Parathyroid adenoma (tissue), 2 donors: ENCODE measurements at regions not wholly inside any gene's neighbourhood (a gene's known extent, or its start where the extent isn't known, plus 50 kb on each side); places are given as distances from the start of the nearest gene placed in this dataset.
A peak's percentile ranks its signal among the peaks of the same experiment; 100 is the strongest.

Source experiments
- H2AFZ ChIP-seq: fragments of 300-600 bp; sonication (generic); one replicate; pipeline ENCODE4 v1.7.0; 2017; ENCODE audit warnings: antibody characterized with exemption, mild to moderate bottlenecking
- H3K27ac ChIP-seq: fragments of 300-600 bp; sonication (generic); one replicate; pipeline ENCODE4 v1.7.0; 2017
- H3K27me3 ChIP-seq: fragments of 300-600 bp; sonication (generic); one replicate; pipeline ENCODE4 v1.7.0; 2017; ENCODE audit warnings: low read length; ENCODE audit not compliant: control insufficient read depth, insufficient read depth
- H3K36me3 ChIP-seq: fragments of 300-600 bp; sonication (generic); one replicate; pipeline ENCODE4 v1.7.0; 2017; ENCODE audit warnings: low read length; ENCODE audit not compliant: control insufficient read depth, insufficient read depth
- H3K4me1 ChIP-seq: fragments of 300-600 bp; sonication (generic); one replicate; pipeline ENCODE4 v1.7.0; 2017; ENCODE audit warnings: control low read depth
- H3K4me2 ChIP-seq: fragments of 300-600 bp; sonication (generic); one replicate; pipeline ENCODE4 v1.7.0; 2017; ENCODE audit warnings: low read length
- H3K4me3 ChIP-seq: fragments of 300-600 bp; sonication (generic); one replicate; pipeline ENCODE4 v1.7.0; 2017; ENCODE audit warnings: low read depth, low read length
- H3K79me2 ChIP-seq: fragments of 300-600 bp; sonication (generic); one replicate; pipeline ENCODE4 v1.7.0; 2017; ENCODE audit warnings: control low read depth
- H3K9ac ChIP-seq: fragments of 300-600 bp; sonication (generic); one replicate; pipeline ENCODE4 v1.7.0; 2017; ENCODE audit warnings: mild to moderate bottlenecking
- H3K9me3 ChIP-seq: fragments of 300-600 bp; sonication (generic); one replicate; pipeline ENCODE4 v1.7.0; 2017; ENCODE audit warnings: low read length; ENCODE audit not compliant: control insufficient read depth
- TF ChIP-seq, protein P1 (sequence below): fragments of 300-600 bp; sonication (generic); IDR thresholded peaks from one replicate; pipeline ENCODE4 v1.7.0; 2017; ENCODE audit warnings: antibody characterized with exemption, mild to moderate bottlenecking
- donor health status: primary hyperparathyroidism.

DNA sequence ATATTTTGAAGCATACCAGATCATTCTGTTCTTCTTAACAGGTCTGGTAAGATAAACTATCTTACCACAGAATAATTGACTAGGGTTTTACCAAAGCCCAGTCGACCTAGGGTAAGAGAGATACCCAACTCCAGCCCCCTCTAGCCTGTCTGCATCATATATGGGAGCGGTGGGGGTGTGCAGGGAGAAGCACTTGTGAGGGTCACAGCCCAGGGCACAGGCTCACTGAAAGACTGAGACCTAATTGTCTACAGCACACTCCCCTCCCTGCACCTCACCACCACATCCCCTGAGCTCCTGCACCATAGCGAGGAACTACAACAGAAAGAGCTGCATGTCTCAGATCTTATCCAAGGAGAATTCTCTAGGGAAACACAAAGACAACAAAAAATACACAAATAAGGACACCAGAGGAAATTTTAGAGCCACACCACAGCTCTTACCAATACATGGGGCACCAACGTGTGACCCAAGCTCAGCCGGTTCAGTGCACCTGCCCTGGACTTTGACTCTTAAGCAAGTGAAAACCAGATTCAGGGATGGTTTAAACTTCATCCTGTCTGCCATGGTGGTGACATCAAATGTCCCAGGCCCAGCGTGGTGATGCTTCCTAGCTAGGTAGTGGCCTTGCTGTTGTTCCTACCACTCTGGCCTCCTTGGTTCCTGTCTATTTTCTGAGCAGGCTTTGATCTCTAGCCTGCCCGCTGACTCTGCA, 150.8 kb downstream of the HERPUD2 start:
- Histone ChIP-seq H3K79me2 (no peaks in the 10 kb centered on the region), H3K36me3 (no peaks in the 10 kb centered on the region), H3K27me3 (no peaks in the 10 kb centered on the region), H3K9me3 (no peaks in the 10 kb centered on the region), H3K27ac (no peak overlapping the region), H3K4me1 (no peaks in the 10 kb centered on the region), H3K4me3 (no peak overlapping the region), H3K4me2 (no peak overlapping the region), H2AFZ (no peak overlapping the region), H3K9ac (no peak overlapping the region)
- TF ChIP-seq, protein P1, sequence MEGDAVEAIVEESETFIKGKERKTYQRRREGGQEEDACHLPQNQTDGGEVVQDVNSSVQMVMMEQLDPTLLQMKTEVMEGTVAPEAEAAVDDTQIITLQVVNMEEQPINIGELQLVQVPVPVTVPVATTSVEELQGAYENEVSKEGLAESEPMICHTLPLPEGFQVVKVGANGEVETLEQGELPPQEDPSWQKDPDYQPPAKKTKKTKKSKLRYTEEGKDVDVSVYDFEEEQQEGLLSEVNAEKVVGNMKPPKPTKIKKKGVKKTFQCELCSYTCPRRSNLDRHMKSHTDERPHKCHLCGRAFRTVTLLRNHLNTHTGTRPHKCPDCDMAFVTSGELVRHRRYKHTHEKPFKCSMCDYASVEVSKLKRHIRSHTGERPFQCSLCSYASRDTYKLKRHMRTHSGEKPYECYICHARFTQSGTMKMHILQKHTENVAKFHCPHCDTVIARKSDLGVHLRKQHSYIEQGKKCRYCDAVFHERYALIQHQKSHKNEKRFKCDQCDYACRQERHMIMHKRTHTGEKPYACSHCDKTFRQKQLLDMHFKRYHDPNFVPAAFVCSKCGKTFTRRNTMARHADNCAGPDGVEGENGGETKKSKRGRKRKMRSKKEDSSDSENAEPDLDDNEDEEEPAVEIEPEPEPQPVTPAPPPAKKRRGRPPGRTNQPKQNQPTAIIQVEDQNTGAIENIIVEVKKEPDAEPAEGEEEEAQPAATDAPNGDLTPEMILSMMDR = no peak

DNA sequence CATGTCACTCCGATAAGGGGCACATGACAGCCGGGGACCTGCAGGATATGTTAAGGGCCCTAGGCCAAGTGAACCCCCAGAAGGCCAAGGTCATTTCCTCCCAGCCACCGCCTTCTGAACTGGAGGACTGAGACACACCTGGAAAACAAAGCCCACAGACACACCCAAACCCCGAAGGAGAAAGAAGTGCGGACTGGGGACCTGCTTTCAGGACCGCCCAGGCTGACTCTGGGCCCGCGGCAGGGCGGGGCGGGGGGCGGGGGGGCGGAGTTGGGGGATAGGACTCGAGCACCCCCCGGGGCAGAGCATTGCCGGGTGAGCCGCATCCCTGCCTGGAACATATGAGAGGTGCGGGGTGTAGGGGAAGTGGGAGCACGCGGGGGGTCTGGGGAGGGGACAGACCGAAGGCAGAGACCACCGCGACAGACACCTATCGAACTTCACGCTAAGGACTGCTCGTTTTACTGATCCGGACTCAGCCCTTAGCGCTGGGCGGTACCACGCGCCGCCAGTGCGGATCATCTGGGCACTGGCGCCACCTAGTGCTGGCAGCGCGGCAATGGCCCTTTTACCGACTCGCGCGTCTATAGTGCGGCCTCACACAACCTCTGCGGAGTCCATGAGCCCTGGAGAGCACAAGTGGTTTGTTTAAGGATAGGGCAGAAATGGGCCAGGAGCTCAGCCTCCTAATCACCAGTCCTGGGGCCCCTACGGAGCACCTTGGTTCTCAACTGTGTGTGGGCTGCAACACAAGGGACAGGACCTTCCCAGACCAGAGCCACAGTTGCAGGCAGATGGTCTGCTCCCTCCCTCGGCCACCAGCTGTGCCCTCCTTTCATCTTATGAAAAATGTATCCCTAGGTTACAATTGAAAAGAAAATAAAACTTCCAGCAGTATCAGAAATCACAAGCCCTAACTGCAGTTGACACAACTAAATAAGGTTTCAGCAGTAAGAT, 157.6 kb downstream of the HERPUD2 start:
- H3K9me3 ChIP-seq = no peaks in the 10 kb centered on the region
- no peak overlapping the region for H3K27ac ChIP-seq
- no peak overlapping the region for H3K4me3 ChIP-seq
- TF ChIP-seq, protein P1 = peak; percentile 90
- peak overlapping the region; percentile 71 for H2AFZ ChIP-seq
- H3K79me2 ChIP-seq = no peaks in the 10 kb centered on the region
- H3K4me1 ChIP-seq = no peaks in the 10 kb centered on the region
- no peaks in the 10 kb centered on the region for H3K27me3 ChIP-seq
- no peak overlapping the region for H3K9ac ChIP-seq
- no peaks in the 10 kb centered on the region for H3K36me3 ChIP-seq
- peak overlapping the region; percentile 78 for H3K4me2 ChIP-seq

DNA sequence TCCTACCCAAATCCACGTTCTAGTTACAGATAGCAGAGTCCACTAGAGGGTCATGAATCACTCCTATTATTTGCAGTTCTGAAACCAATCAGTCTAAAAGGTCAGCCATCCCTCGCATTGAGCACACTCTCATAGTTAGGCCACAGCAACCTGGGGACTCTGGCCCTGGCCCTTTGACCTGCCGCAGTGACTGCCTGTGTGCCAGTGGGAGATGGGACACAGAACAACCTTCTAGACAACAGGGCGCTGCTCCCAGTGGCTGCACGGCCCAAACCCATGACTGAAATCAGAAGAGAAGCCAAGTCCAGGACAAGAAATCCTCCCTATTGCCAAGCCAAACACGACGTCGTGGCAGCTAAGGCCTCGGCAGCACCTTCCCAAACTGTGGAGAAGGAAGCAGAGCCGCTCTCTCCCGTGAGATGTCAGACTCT, 158.5 kb downstream of the HERPUD2 start:
- no peak overlapping the region for H3K4me3 ChIP-seq
- no peak overlapping the region for H3K9ac ChIP-seq
- no peaks in the 10 kb centered on the region for H3K36me3 ChIP-seq
- no peaks in the 10 kb centered on the region for H3K27me3 ChIP-seq
- no peak overlapping the region for H3K4me2 ChIP-seq
- H3K4me1 ChIP-seq = no peaks in the 10 kb centered on the region
- no peak overlapping the region for H3K27ac ChIP-seq
- no peak overlapping the region for H2AFZ ChIP-seq
- TF ChIP-seq, protein P1 = no peak
- no peaks in the 10 kb centered on the region for H3K79me2 ChIP-seq
- H3K9me3 ChIP-seq = no peaks in the 10 kb centered on the region

DNA sequence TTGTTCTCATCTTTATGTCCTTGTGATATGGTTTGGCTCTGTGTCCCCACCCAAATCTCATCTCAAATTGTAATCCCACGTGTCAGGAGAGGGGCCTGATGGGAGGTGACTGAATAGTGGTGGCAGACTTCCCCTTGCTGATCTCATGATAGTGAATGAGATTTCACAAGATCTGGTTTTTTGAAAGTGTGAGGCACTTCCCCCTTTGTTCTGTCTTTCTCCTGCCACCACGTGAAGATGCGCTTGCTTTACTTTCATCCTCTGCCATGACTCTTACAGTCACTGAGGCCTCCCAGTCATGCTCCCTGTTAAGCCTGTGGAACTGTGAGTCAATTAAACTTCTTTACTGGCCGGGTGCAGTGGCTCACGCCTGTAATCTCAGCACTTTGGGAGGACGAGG, 161.0 kb downstream of the HERPUD2 start:
- no peak overlapping the region for H2AFZ ChIP-seq
- no peak overlapping the region for H3K4me3 ChIP-seq

More for the DNA sequence above, 161.0 kb downstream of the HERPUD2 start:
- H3K4me1 ChIP-seq = no peaks in the 10 kb centered on the region
- TF ChIP-seq, protein P1 = no peak
- no peak overlapping the region for H3K9ac ChIP-seq
- H3K9me3 ChIP-seq = no peaks in the 10 kb centered on the region
- H3K79me2 ChIP-seq = no peaks in the 10 kb centered on the region
- no peaks in the 10 kb centered on the region for H3K36me3 ChIP-seq
- H3K27ac ChIP-seq = no peak overlapping the region
- no peaks in the 10 kb centered on the region for H3K27me3 ChIP-seq
- H3K4me2 ChIP-seq = no peak overlapping the region
